Right atrium auricular region (tissue), 2 donors: ENCODE measurements at regions not wholly inside any gene's neighbourhood (a gene's known extent, or its start where the extent isn't known, plus 50 kb on each side); places are given as distances from the start of the nearest gene placed in this dataset.

Source experiments
- DNase-seq: peaks from one replicate; pipeline ENCODE4 v3.0.0-alpha.2; 2019; ENCODE audit warnings: low spot score
- H3K27ac ChIP-seq, 2 donors: fragments of 200-600 bp; sonication (generic); 1 replicate in 1 of 2; 2 replicates in 1 of 2; pipeline ENCODE4 v1.5.1; 2016 to 2019
- H3K27me3 ChIP-seq, 2 donors: fragments of 200-600 bp; sonication (generic); one replicate each; pipeline versions ENCODE4 v1.5.1 to v1.6.0; 2017 to 2019
- H3K36me3 ChIP-seq: fragments of 200-600 bp; sonication (generic); one replicate; pipeline ENCODE4 v1.5.1; 2016
- H3K4me1 ChIP-seq, 2 donors: fragments of 200-600 bp; sonication (generic); one replicate each; pipeline versions ENCODE4 v1.5.1 to v1.6.0; 2017 to 2019
- H3K4me3 ChIP-seq, 2 donors: fragments of 200-600 bp; sonication (generic); 1 replicate in 1 of 2; 2 replicates in 1 of 2; pipeline ENCODE4 v1.5.1; 2017 to 2019; ENCODE audit warnings: mild to moderate bottlenecking in 1 of 2, moderate library complexity in 1 of 2
- H3K9me3 ChIP-seq, 2 donors: fragments of 200-600 bp; sonication (generic); one replicate each; pipeline ENCODE4 v1.5.1; 2019
- TF ChIP-seq, protein P1 (sequence below), 2 donors: fragments of 200-600 bp; sonication (generic); IDR thresholded peaks; one replicate each; pipeline ENCODE4 v1.5.1; 2019; ENCODE audit warnings: antibody characterized with exemption in 2 of 2

DNA sequence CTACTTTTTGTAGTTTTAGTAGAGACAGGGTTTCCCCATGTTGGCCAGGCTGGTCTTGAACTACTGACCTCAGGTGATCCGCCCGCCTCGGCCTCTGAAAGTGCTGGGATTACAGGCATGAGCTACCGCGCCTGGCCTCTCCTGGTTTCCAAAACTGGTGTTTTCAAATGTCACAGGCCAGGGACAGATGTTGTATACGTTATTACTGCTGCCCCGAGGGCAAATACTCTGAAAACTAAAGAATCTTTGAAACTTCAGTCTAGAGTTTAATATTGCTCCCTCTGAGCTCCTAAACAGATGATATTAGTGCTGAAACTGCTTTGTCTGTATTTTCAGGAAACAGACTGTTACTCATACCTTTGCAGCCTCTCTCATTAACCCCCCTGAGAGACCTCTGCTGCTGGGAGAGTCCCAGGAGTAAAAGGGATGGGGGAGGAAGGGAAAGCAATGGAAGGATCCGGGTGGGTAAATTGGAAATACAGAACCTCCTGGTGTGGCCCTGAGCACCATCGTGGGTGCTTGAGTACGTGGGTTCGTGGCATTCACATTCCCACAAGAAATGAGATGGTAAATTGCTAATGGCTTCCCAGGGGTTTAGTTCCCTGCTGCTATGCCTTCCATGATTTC, 96.3 kb upstream of the IGF1R start:
- no peak overlapping the region for H3K4me3 ChIP-seq
- no peaks in the 10 kb centered on the region for H3K36me3 ChIP-seq
- H3K27me3 ChIP-seq: no peaks in the 10 kb centered on the region
- TF ChIP-seq, protein P1, sequence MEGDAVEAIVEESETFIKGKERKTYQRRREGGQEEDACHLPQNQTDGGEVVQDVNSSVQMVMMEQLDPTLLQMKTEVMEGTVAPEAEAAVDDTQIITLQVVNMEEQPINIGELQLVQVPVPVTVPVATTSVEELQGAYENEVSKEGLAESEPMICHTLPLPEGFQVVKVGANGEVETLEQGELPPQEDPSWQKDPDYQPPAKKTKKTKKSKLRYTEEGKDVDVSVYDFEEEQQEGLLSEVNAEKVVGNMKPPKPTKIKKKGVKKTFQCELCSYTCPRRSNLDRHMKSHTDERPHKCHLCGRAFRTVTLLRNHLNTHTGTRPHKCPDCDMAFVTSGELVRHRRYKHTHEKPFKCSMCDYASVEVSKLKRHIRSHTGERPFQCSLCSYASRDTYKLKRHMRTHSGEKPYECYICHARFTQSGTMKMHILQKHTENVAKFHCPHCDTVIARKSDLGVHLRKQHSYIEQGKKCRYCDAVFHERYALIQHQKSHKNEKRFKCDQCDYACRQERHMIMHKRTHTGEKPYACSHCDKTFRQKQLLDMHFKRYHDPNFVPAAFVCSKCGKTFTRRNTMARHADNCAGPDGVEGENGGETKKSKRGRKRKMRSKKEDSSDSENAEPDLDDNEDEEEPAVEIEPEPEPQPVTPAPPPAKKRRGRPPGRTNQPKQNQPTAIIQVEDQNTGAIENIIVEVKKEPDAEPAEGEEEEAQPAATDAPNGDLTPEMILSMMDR (IDR thresholded peaks at IDR 0.05): no peak
- DNase-seq: no peak
- H3K9me3 ChIP-seq: no peaks in the 10 kb centered on the region
- peaks cover 0 to 12% of the 10 kb centered on the region in 2 donors for H3K4me1 ChIP-seq
- H3K27ac ChIP-seq: no peak overlapping the region

GRCh38 chr15:98554272-98555172, 93.8 kb upstream of the IGF1R start:
- H3K36me3 ChIP-seq: no peaks in the 10 kb centered on the region
- H3K4me3 ChIP-seq: no peak overlapping the region
- H3K4me1 ChIP-seq: no peaks in the 10 kb centered on the region
- no peak for DNase-seq
- TF ChIP-seq, protein P1 (IDR thresholded peaks at IDR 0.05): no peak
- no peaks in the 10 kb centered on the region for H3K9me3 ChIP-seq
- no peaks in the 10 kb centered on the region for H3K27me3 ChIP-seq
- H3K27ac ChIP-seq: no peak overlapping the region

DNA sequence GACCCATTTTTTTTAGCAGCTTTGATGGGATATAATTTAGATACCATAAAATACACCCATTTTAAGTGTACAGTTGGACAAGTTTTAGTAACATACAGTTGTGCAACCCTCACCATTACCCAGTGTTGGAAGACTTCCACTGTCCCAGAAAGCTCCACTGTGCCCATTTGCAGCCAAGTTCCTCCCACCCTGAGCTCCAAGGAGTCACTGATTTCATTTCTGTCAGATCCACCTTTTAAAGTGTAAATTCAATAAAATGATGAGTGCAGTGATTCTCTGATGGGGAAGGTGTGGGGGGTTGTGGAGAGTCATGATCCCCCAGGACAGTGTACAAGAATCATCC, 93.2 kb upstream of the IGF1R start:
- Histone ChIP-seq H3K9me3 (no peaks in the 10 kb centered on the region), H3K36me3 (no peaks in the 10 kb centered on the region), H3K27me3 (no peaks in the 10 kb centered on the region), H3K4me1 (no peaks in the 10 kb centered on the region), H3K4me3 (no peak overlapping the region), H3K27ac (no peak overlapping the region)
- DNase-seq: no peak
- TF ChIP-seq, protein P1 (IDR thresholded peaks at IDR 0.05): no peak

GRCh38 chr15:98556321-98556720, 92.0 kb upstream of the IGF1R start:
- Histone ChIP-seq H3K4me3 (no peak overlapping the region), H3K9me3 (no peaks in the 10 kb centered on the region), H3K4me1 (no peaks in the 10 kb centered on the region), H3K27me3 (no peaks in the 10 kb centered on the region), H3K36me3 (no peaks in the 10 kb centered on the region), H3K27ac (no peak overlapping the region)
- TF ChIP-seq, protein P1 (IDR thresholded peaks at IDR 0.05): no peak
- DNase-seq: no peak

DNA sequence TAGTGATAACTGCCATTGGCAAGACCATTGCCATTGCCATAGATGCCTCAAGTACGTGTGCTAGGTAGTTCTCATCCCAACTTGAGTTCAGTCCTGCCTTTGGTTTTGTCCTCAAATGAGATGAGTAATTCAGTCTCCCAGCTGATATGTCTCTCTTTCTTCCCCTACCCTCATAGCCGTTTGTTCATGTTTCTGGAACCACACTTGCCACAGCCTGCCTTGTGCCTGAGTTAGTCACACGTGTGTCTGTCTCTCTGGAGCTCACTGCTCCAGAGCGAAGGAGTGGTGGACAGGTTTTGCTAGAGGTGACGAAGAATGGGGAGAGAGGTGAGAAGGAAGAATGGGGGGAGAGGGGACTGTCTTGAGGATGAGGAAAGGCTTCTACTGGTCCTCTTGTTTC, 88.0 kb upstream of the IGF1R start:
- no peak for DNase-seq
- H3K27ac ChIP-seq: no peak overlapping the region
- H3K4me1 ChIP-seq: no peaks in the 10 kb centered on the region
- H3K27me3 ChIP-seq: no peaks in the 10 kb centered on the region
- H3K36me3 ChIP-seq: no peaks in the 10 kb centered on the region
- no peaks in the 10 kb centered on the region for H3K9me3 ChIP-seq
- H3K4me3 ChIP-seq: no peak overlapping the region
- TF ChIP-seq, protein P1 (IDR thresholded peaks at IDR 0.05): no peak
